ENCODE measurements at regions not wholly inside any gene's neighbourhood (a gene's known extent, or its start where the extent isn't known, plus 50 kb on each side); places are given as distances from the start of the nearest gene placed in this dataset.

- no peaks in the 10 kb centered on the region for H3K4me1 ChIP-seq (ENCODE audit: low read depth, poor library complexity, severe bottlenecking)
- no peak overlapping the region for H3K4me3 ChIP-seq (IDR thresholded peaks at IDR 0.05; ENCODE audit: insufficient read depth, low read depth, low read length)
- no peak overlapping the region for H3K27ac ChIP-seq
- TF ChIP-seq CTCF (conservative IDR thresholded peaks at IDR 0.05; ENCODE audit: low read depth, low read length): no peak
- no peak overlapping the region for H2AFZ ChIP-seq (ENCODE audit: low read depth)
- no peaks in the 10 kb centered on the region for H3K27me3 ChIP-seq (ENCODE audit: insufficient read depth, low read depth)
- no peak overlapping the region for H3K9ac ChIP-seq
- H4K20me1 ChIP-seq (ENCODE audit: insufficient read depth): no peaks in the 10 kb centered on the region
- H3K36me3 ChIP-seq (ENCODE audit: insufficient read depth): no peaks in the 10 kb centered on the region
- no peak overlapping the region for H3K4me2 ChIP-seq
- no peaks in the 10 kb centered on the region for H3K79me2 ChIP-seq (ENCODE audit: insufficient read depth, low read depth)
These were observed 121.2 kb downstream of the MTERF1 start for GRCh38 chr7:91759205-91759863.

GRCh38 chr7:91767820-91768219 is 112.7 kb downstream of the MTERF1 start:
- Histone ChIP-seq H3K27me3 (ENCODE audit: insufficient read depth, low read depth) (no peaks in the 10 kb centered on the region), H3K36me3 (ENCODE audit: insufficient read depth) (no peaks in the 10 kb centered on the region), H3K9ac (no peak overlapping the region), H3K27ac (no peak overlapping the region), H3K79me2 (ENCODE audit: insufficient read depth, low read depth) (no peaks in the 10 kb centered on the region), H3K4me3 (IDR thresholded peaks at IDR 0.05; ENCODE audit: insufficient read depth, low read depth, low read length) (no peak overlapping the region), H2AFZ (ENCODE audit: low read depth) (no peak overlapping the region), H4K20me1 (ENCODE audit: insufficient read depth) (no peaks in the 10 kb centered on the region), H3K4me1 (ENCODE audit: low read depth, poor library complexity, severe bottlenecking) (no peaks in the 10 kb centered on the region), H3K4me2 (no peak overlapping the region)
- no peak for TF ChIP-seq CTCF (conservative IDR thresholded peaks at IDR 0.05; ENCODE audit: low read depth, low read length)

GRCh38 chr7:91771394-91771793 is 109.1 kb downstream of the MTERF1 start:
- Histone ChIP-seq H3K4me3 (IDR thresholded peaks at IDR 0.05; ENCODE audit: insufficient read depth, low read depth, low read length) (no peak overlapping the region), H3K79me2 (ENCODE audit: insufficient read depth, low read depth) (no peaks in the 10 kb centered on the region), H4K20me1 (ENCODE audit: insufficient read depth) (no peaks in the 10 kb centered on the region), H3K36me3 (ENCODE audit: insufficient read depth) (no peaks in the 10 kb centered on the region), H3K27me3 (ENCODE audit: insufficient read depth, low read depth) (no peaks in the 10 kb centered on the region), H3K27ac (no peak overlapping the region), H3K9ac (no peak overlapping the region), H3K4me2 (no peak overlapping the region), H2AFZ (ENCODE audit: low read depth) (no peak overlapping the region), H3K4me1 (ENCODE audit: low read depth, poor library complexity, severe bottlenecking) (no peaks in the 10 kb centered on the region)
- TF ChIP-seq CTCF (conservative IDR thresholded peaks at IDR 0.05; ENCODE audit: low read depth, low read length): no peak

GRCh38 chr7:91771921-91772815 is 108.3 kb downstream of the MTERF1 start:
- Histone ChIP-seq H3K4me2 (no peak overlapping the region), H2AFZ (ENCODE audit: low read depth) (no peak overlapping the region), H3K4me1 (ENCODE audit: low read depth, poor library complexity, severe bottlenecking) (no peaks in the 10 kb centered on the region), H3K27me3 (ENCODE audit: insufficient read depth, low read depth) (no peaks in the 10 kb centered on the region), H3K36me3 (ENCODE audit: insufficient read depth) (no peaks in the 10 kb centered on the region), H3K79me2 (ENCODE audit: insufficient read depth, low read depth) (no peaks in the 10 kb centered on the region), H4K20me1 (ENCODE audit: insufficient read depth) (no peaks in the 10 kb centered on the region), H3K27ac (no peak overlapping the region), H3K9ac (no peak overlapping the region), H3K4me3 (IDR thresholded peaks at IDR 0.05; ENCODE audit: insufficient read depth, low read depth, low read length) (no peak overlapping the region)
- TF ChIP-seq CTCF (conservative IDR thresholded peaks at IDR 0.05; ENCODE audit: low read depth, low read length): no peak

Measured in KMS-11 (cell line).